DOHH2 (cell line): ENCODE measurements at regions not wholly inside any gene's neighbourhood (a gene's known extent, or its start where the extent isn't known, plus 50 kb on each side); places are given as distances from the start of the nearest gene placed in this dataset.

ENCODE experiments used
- H3F3A ChIP-seq: fragments of 200-600 bp; sonication (generic), shearing (Covaris generic); 2 replicates; pipeline ENCODE4 v1.6.0; 2016; ENCODE audit warnings: antibody characterized with exemption, mild to moderate bottlenecking; ENCODE audit not compliant: control insufficient read depth, insufficient read depth
- H3K27ac ChIP-seq: fragments of 200-600 bp; sonication (generic); 2 replicates; pipeline ENCODE4 v1.5.1; 2014; ENCODE audit warnings: low read depth, mild to moderate bottlenecking, low read length, moderate library complexity
- H3K27me3 ChIP-seq: fragments of 200-600 bp; sonication (generic); 2 replicates; pipeline ENCODE4 v1.6.1; 2014; ENCODE audit warnings: mild to moderate bottlenecking, low read length, mixed read lengths; ENCODE audit not compliant: control insufficient read depth
- H3K36me3 ChIP-seq: fragments of 200-600 bp; sonication (generic); 2 replicates; pipeline ENCODE4 v1.6.1; 2014; ENCODE audit warnings: mild to moderate bottlenecking, low read length, moderate library complexity, mixed read lengths; ENCODE audit not compliant: control insufficient read depth
- H3K4me1 ChIP-seq: fragments of 200-600 bp; sonication (generic); 2 replicates; pipeline ENCODE4 v1.6.1; 2014; ENCODE audit warnings: mild to moderate bottlenecking, low read length, mixed read lengths; ENCODE audit not compliant: control insufficient read depth
- H3K4me2 ChIP-seq: fragments of 200-600 bp; sonication (generic); 2 replicates; pipeline ENCODE4 v1.6.0; 2014; ENCODE audit warnings: mild to moderate bottlenecking, low read length, moderate library complexity
- H3K4me3 ChIP-seq: fragments of 200-600 bp; sonication (generic); 2 replicates; pipeline ENCODE4 v1.5.1; 2014; ENCODE audit warnings: mild to moderate bottlenecking, low read length, mixed read lengths
- H3K79me2 ChIP-seq: fragments of 200-600 bp; sonication (generic); 2 replicates; pipeline ENCODE4 v1.6.1; 2014; ENCODE audit warnings: mild to moderate bottlenecking, low read length, mixed read lengths; ENCODE audit not compliant: control insufficient read depth
- H3K9me2 ChIP-seq: fragments of 200-600 bp; sonication (generic); replicated peaks from 2 replicates; pipeline ENCODE4 v1.6.1; 2014; ENCODE audit warnings: mild to moderate bottlenecking, low read length, mixed read lengths; ENCODE audit not compliant: control insufficient read depth
- H3K9me3 ChIP-seq: fragments of 200-600 bp; sonication (generic); 2 replicates; pipeline ENCODE4 v1.6.1; 2014; ENCODE audit warnings: antibody characterized with exemption, low read length, mixed read lengths; ENCODE audit not compliant: control insufficient read depth, insufficient read depth
- H4K20me1 ChIP-seq: fragments of 200-600 bp; sonication (generic); 2 replicates; pipeline ENCODE4 v1.6.0; 2014; ENCODE audit warnings: low read depth, mild to moderate bottlenecking, antibody characterized with exemption, low read length, moderate library complexity; ENCODE audit not compliant: control insufficient read depth, insufficient read depth
- EZH2phosphoT487 ChIP-seq: fragments of 200-600 bp; sonication (generic); IDR thresholded peaks from 2 replicates; pipeline ENCODE4 v1.6.1; 2017; ENCODE audit warnings: borderline replicate concordance, mild to moderate bottlenecking, antibody characterized with exemption, low read length, moderate library complexity, mixed read lengths
- TF ChIP-seq, protein P1 (sequence below): fragments of 200-600 bp; sonication (generic); IDR thresholded peaks from one replicate; pipeline ENCODE4 v1.5.1; 2014; ENCODE audit warnings: antibody characterized with exemption, mild to moderate bottlenecking, low read depth, low read length; ENCODE audit not compliant: poor library complexity, severe bottlenecking

DNA sequence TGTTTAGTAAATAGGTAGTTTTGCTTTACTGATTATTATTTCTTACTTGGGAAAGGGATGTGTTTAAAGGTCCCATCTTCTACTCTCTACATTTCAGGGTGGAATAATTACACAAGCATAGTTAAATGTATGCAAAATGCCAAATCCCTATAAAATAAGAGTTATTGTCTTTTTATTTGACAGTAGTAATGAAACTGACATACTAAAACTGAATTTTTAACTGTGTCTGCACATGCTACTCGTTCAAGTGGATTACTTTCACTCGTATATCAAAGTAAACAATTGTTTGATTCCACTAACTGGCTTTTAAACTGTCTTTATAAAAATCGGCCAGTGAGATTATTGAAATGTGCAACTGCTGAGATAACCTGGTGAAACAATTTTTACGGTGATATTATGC, 602.9 kb upstream of the ADGRB3 start:
- Histone ChIP-seq H3K4me2 (no peak overlapping the region), H3K27me3 (no peaks in the 10 kb centered on the region), H3K36me3 (no peaks in the 10 kb centered on the region), H3K79me2 (no peaks in the 10 kb centered on the region), H3K9me3 (peaks cover 5% of the 10 kb centered on the region; the same call in 1 of the 2 replicates), H3K4me1 (no peaks in the 10 kb centered on the region), H4K20me1 (no peaks in the 10 kb centered on the region), H3K4me3 (no peak overlapping the region), H3K27ac (no peak overlapping the region), H3K9me2 (no peaks in the 10 kb centered on the region), H3F3A (no peaks in the 10 kb centered on the region)
- no peak for TF ChIP-seq EZH2phosphoT487
- TF ChIP-seq, protein P1, sequence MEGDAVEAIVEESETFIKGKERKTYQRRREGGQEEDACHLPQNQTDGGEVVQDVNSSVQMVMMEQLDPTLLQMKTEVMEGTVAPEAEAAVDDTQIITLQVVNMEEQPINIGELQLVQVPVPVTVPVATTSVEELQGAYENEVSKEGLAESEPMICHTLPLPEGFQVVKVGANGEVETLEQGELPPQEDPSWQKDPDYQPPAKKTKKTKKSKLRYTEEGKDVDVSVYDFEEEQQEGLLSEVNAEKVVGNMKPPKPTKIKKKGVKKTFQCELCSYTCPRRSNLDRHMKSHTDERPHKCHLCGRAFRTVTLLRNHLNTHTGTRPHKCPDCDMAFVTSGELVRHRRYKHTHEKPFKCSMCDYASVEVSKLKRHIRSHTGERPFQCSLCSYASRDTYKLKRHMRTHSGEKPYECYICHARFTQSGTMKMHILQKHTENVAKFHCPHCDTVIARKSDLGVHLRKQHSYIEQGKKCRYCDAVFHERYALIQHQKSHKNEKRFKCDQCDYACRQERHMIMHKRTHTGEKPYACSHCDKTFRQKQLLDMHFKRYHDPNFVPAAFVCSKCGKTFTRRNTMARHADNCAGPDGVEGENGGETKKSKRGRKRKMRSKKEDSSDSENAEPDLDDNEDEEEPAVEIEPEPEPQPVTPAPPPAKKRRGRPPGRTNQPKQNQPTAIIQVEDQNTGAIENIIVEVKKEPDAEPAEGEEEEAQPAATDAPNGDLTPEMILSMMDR, result no peak

DNA sequence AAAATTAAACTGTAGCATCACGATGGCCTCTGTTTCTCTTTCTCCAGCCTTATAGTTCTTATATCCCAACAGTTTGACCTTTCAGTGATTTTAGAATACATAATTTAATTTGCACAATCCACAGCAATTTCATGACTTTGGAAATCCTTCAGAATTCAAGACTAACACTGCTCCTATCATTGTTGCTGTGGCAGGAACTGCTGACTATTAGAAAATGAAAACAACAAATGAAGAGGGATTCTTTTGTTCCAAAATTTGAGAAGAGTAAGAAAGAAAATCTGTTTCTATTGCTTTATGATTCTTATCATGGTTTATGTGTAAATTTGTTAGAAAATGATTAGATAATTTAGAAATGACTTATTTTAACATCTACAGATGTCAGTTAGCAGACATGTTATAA, 604.0 kb upstream of the ADGRB3 start:
- H3K4me2 ChIP-seq, result no peak overlapping the region
- no peaks in the 10 kb centered on the region for H3K9me3 ChIP-seq
- H3K27ac ChIP-seq, result no peak overlapping the region
- no peaks in the 10 kb centered on the region for H4K20me1 ChIP-seq
- TF ChIP-seq EZH2phosphoT487, result no peak
- TF ChIP-seq, protein P1, result no peak
- no peaks in the 10 kb centered on the region for H3K79me2 ChIP-seq
- no peaks in the 10 kb centered on the region for H3F3A ChIP-seq
- no peak overlapping the region for H3K4me3 ChIP-seq
- no peaks in the 10 kb centered on the region for H3K27me3 ChIP-seq
- H3K9me2 ChIP-seq, result no peaks in the 10 kb centered on the region
- no peaks in the 10 kb centered on the region for H3K4me1 ChIP-seq
- no peaks in the 10 kb centered on the region for H3K36me3 ChIP-seq

DNA sequence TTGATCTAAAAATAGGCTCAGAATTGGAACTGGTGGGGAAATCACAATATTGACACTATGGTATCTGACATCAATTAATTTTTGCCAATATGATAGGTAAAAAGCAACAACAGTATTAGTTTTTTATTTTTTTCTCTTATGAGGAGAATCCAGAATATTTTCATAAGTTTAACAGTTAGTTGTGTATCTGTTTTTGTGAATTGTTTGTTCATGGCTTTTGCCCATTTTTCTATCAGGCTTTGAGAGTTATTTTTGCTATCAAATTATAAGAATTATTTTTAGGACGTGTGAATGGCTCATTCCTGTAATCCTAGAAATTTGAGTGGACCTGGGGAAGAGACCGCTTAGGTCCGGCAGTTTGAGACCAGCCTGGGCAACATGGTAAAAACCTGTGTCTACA, 608.6 kb upstream of the ADGRB3 start:
- no peaks in the 10 kb centered on the region for H3K9me3 ChIP-seq
- H3K36me3 ChIP-seq, result no peaks in the 10 kb centered on the region
- H3K79me2 ChIP-seq, result no peaks in the 10 kb centered on the region
- no peak overlapping the region for H3K27ac ChIP-seq
- no peaks in the 10 kb centered on the region for H3F3A ChIP-seq
- TF ChIP-seq, protein P1, result no peak
- no peak for TF ChIP-seq EZH2phosphoT487
- no peaks in the 10 kb centered on the region for H3K4me1 ChIP-seq
- H3K4me2 ChIP-seq, result no peak overlapping the region
- H3K4me3 ChIP-seq, result no peak overlapping the region
- H3K9me2 ChIP-seq, result no peaks in the 10 kb centered on the region
- no peaks in the 10 kb centered on the region for H4K20me1 ChIP-seq
- no peaks in the 10 kb centered on the region for H3K27me3 ChIP-seq

DNA sequence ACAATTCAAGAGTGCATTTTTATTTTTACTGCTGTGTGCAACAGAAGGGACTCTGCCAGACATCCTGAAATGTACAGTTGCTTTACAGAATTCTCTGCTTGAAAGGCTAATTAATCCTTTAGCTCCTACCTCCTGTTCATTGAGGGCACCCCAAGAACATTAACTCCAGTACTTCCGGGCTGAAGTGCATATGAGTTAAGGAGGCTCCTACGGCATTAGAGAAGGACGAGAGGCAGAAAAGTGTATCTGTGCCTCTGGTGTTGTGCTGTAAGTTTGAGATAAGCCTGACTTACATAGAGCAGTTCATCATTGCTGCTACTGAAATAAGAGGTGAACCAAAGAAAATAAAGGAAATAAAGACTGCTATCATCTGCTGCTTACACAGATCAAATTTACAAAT, 609.3 kb upstream of the ADGRB3 start:
- no peaks in the 10 kb centered on the region for H4K20me1 ChIP-seq
- H3K4me2 ChIP-seq, result no peak overlapping the region
- no peaks in the 10 kb centered on the region for H3K9me3 ChIP-seq
- no peak for TF ChIP-seq EZH2phosphoT487
- TF ChIP-seq, protein P1, result no peak
- H3K4me3 ChIP-seq, result no peak overlapping the region
- no peaks in the 10 kb centered on the region for H3K36me3 ChIP-seq
- H3K4me1 ChIP-seq, result no peaks in the 10 kb centered on the region
- H3K27ac ChIP-seq, result no peak overlapping the region
- H3F3A ChIP-seq, result no peaks in the 10 kb centered on the region
- H3K9me2 ChIP-seq, result no peaks in the 10 kb centered on the region
- H3K79me2 ChIP-seq, result no peaks in the 10 kb centered on the region
- no peaks in the 10 kb centered on the region for H3K27me3 ChIP-seq
